HT-29 (cell line): ENCODE measurements at regions not wholly inside any gene's neighbourhood (a gene's known extent, or its start where the extent isn't known, plus 50 kb on each side); places are given as distances from the start of the nearest gene placed in this dataset.
"Not testable (repeated sequence)": the region's sequence is repeated elsewhere in the genome, so short reads cannot be mapped to it uniquely, and the experiment has no call there.

Experiments used
- DNase-seq: peaks from one replicate; pipeline ENCODE4 v3.0.0-alpha.2; 2015; ENCODE audit warnings: low spot score

DNA sequence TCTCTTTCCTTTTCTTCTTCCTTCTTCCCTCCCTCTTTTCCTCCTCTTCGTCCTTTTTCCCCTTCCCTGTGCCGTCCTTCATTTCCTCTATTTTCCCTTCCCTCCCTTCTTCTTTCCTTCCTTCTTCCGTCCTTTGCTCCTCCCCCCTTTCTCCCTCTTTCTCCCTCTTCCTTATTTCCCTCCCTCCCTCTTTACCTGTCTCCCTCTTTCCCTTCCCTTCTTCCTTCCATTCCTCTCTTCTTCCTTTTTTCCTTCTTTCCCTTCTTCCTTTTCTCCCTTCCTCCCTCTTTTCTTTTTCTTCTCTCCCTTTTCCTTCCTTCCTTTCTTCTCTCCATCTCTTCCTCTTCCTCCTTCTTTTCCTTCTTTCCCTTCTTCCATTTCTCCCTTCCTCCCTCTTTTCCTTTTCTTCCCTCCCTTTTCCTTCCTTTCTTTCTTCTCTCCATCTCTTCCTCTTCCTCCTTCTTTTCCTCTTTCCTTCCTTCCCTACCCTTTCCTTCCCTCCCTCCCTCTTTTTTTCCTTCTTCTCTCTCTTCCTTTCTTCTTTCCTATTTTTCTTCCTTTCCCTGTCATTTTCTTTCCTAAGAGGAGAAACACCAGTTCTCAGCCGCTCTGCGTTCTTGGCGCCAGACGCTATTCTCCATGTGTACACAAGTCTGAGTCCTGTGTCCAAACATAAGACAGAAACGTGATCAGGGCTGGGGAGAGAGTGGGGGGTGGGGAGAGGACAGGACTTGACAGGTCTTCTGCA lies 597.1 kb downstream of the MID1IP1 start:
- no peak for DNase-seq

DNA sequence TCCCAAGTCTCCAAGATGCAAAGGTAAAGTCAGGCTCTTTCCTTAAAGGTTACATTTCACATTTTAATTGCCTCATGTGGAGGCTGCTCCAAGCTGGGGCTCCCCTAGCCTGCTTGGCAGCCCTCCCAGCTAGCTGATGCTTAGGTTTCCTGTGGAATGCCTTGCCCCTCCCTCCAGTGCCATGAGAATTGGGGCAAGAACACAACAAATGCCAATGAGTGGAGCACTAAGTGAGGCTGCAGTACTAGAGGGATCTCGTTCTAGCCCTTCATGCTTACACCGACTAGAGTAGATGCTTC lies 597.7 kb downstream of the MID1IP1 start:
- no peak for DNase-seq

DNA sequence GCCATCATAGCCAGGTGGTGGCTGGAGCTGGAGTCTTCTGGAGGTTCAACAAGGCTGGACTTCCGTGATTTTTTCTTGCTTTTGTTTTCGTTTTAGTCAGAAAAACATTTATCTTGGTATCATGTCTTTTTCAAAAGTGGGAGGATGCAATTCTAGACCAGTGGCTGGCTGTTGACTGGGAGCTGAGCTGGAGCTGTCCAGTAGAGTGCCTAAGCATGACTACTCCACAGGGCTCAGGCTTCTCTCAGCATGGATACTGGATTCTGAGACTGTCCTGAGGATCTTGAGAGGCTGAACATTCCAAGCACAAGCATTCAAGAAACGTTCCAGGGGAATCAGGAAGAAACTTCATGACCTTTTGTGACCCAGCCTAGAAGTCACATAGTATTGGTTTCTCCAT lies 598.1 kb downstream of the MID1IP1 start:
- DNase-seq = no peak

DNA sequence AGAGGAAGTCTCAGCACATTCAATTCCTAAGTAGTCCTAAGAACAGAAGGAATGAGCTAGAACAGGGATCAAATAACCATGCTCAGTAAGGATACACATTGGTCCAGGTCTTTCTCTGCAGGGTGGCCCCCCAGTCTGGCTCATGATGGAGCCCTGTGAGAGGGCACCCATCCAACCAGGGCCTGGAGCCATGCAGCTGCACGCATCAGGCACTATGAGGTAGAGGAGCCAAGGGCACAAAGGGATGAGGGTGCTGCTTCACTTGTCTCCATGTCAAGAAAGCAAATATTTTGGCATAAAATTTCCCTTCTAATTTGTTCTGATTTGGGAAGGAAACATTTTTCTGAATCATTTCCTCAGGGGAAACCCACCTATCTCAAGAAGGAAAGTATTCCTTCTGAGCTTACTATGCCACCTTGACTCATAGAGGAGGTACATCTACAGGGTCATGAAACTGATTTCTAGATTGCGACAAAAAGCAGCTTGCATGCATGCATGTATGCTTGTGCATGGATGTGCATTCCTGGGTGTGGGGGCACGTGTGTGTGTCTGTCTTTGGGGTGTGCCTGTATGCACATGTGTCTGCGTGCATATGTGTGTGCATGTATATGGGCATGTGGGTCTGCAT lies 600.3 kb downstream of the MID1IP1 start:
- no peak for DNase-seq

DNA sequence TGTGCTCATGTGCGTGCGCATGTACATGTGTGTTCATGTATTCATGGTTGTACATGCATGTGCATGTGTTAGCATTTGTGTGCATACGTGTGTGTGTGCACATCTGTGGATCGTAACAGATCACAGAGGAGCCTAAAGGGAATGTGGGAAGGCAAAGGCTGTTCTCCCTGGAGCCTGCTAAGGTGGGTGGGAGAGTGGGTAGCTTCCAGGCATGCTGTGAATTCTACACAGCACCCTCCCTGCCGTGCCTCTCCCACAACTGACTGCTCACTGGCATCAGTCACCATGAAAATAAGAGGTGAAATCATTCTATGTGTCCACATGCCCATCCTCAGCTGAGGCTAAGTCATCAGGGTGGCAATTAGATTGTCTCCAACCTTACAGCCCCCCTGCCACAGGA lies 600.9 kb downstream of the MID1IP1 start:
- no peak for DNase-seq

DNA sequence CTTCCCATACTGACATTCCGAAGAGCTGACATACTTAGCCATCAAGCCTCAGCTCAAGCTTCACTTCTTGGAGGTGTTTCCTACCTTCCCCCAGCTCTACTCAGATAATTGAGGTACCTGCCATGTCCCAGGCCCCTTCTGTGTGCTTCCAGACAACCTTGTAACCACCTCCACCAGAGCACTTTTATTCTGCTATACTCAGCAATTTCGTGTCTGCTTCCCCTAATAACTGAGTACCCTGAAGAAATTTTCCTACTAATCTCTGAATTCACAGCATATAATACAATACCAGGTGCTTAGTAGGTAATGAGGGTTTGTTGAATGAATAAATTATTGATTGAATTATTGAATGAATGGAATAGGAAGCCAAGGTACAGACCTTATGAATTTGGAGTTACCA lies 605.5 kb downstream of the MID1IP1 start:
- no peak for DNase-seq

DNA sequence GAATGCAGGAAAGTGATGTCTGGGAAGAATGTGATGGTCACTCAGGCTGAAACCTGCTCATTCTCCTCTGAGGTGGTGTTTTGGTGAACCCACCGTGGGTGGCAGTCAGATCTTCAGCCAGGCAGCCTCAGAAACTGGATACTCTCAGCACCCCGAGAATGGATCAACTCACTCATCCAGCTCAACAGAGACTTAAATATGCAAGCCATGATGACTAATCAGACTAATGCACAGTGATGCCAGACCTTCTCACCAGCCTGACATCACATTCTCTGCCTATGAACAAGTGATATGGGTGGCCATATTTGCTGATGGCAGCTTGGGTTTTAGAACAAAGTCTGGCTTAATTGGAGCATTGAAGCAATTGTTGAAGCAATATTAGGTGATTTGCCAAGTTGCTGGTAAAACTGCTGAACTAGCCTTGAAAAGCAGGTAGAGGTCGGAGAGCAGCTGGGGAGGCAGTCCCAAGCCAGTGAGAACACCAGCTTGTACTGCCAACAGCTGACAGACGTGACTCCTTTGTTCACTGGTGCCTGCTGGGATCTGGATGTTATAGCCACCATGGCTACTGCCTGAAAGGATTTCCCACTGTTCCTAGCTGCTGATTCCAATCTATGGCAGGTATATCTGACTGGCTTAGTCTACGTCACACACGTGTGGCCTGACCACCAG lies 608.1 kb downstream of the MID1IP1 start:
- DNase-seq = no peak

DNA sequence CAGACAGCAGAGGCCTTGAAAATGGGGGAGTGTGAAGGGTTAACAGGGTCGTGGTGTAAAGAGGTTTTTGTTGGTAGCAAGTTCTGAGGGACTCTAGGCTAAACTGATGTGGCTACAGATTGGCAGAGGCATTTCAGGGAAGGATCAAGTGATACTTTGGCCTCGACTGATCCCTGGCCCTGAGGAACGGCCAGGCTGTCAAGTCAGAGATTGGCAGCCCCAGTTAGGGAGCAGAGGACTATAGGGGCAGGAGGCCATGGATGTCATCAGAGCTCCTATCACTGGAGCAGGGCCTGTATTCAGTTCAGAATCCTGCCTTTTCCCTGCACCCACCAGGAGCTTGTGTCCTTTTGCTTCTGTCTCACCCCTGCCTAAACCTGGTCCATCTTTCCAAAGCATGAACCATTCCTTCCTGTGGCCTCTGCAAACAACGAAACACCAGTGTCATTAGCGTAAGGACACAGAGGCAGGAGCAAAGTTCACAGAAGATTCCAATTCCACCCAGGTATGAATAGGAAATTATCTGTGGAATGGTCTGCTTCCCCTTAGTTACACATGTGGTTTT lies 613.1 kb downstream of the MID1IP1 start:
- no peak for DNase-seq

DNA sequence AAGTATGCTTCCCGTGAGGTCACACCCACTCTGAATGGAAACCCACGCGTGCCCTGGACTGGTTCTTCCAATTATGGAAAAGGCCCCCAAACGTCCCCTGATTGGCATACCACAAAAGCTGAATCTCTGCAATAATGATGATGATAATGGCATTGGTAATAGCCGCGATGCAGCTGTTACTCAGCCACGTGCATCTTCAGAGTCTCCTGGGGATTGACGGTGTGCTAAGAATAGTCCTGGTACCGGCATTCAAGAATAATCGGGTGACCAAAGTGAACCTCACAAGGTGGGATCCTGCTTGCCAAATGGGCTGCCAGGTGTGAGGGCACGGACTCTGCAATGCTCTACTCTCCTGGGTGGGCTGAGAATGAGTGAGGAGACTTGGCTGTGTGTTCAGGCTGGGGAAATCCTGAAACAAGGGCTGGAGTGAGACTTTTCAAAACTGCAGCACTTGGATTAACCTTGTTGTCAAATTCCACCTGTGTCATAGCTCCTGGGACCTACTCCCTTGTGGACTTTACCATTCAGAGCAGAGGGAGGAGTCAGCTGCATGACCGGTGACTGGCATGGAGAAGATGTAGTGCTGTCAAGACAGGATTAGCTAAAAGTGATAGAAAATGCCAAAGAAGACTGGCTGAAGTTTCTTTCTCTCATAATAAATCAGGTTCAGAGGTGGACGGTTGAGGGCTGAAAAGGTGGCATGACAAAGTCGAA lies 615.4 kb downstream of the MID1IP1 start:
- DNase-seq = no peak

DNA sequence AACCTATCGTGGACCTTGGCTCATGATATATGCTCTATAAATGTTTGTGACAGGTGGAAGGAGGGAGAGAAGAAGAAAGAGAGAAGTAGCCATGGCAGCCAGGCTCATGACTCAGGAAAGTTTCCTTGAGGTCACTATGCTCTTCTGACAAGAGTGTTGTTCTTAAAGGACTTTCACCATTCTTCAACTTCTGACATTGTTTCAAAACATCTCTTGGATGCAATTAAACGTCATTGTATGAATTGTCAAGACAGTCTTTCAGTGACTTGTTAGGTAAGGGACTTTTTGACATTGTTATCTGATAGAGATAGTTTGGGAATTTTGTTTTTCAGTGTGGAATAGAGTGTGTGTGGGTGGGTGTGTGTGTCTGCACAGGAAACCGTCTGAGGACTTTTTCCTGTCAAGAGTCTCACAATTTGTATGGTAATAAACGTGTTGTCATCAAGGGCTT lies 617.0 kb downstream of the MID1IP1 start:
- no peak for DNase-seq

DNA sequence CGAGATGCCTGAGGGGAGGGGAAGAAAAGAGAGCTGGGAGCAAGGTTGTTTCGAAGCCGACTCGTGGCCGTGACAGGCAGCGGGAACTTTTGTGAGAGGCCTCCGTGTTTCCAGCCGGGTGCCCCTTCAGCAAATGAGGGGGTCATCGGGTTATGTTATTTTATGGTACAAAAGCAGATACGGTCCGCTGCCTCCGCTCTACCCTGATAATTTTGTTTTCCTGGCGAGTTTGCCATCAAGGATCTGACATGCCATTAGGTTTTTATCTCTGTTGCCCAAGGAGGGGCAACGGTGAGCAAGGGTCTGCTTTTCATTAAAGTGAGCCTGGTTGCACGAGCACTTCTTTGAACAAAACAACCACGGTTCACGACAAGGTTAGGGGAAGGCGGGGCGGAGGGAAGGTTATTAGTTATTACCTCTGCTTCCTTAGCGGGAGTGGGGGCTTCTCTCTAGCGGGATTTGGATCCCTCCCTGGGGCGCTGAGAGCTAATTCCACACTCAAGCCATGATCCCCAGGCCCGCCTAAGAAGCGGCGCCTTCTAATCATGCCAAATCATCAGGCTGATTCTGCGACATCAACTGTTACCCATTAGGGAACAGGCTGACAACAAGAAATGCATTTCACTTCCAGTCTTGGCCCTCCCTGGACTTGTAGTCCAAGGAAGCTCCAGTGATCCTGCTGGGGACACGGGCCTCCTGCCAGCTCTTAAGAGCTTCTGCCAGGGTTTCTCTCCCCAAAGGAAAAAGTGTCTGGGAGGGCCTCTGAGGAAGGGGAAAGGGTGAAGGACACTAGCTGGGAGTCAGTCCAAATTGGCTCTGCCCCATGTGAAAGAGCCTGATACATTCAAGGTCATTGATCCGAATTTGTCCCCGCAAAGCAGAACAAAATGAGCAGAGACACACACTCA lies 617.7 kb downstream of the MID1IP1 start:
- DNase-seq = no peak

DNA sequence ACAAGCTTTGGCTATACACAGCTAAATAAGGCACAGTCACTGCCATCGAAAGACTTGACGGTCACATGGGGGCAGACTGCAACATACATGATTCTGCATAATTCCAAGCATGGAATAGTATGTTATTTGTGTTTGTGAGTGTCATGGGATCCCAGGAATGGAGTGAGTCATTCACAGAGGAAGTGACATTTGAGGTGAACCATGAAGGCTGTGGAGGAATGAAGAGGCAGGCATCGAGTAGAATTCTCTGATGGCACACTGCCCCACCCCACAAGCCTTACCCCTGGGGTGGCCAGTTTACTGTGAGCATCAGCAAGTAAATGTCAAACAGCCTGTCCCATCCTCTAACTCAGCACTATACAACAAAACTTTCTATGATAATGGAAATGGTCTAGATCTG lies 619.7 kb downstream of the MID1IP1 start:
- DNase-seq = no peak

DNA sequence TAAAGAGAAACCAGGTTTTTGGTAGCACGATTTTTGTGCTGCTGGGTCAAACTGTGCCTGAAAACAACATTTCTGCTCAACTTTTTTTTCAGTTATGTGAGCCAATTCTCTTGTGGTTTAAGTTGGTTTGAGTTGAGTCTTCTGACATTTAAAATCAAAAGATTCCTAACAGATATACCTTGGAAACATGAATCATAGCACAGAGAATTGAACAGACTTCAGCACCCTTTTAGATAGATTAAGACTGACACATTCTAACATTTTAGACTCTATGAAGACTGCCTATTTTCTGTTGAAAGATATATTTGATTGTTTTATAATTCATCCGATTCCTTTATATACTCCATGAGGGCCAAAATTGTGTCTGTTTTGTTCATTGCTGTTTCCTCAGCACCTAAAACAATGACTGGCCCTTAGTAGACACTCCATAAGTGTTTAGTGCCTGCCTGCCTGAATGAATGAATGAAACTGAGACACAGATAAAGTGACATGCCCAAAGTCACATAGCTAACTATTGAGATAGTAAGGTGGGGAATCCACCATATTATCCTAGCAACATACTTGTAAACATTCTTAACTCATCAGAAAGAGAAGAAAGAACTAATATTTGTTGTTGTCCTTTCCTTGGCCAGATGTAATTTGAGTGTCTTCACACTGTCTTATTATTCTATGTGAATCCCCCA lies 624.0 kb downstream of the MID1IP1 start:
- no peak for DNase-seq

DNA sequence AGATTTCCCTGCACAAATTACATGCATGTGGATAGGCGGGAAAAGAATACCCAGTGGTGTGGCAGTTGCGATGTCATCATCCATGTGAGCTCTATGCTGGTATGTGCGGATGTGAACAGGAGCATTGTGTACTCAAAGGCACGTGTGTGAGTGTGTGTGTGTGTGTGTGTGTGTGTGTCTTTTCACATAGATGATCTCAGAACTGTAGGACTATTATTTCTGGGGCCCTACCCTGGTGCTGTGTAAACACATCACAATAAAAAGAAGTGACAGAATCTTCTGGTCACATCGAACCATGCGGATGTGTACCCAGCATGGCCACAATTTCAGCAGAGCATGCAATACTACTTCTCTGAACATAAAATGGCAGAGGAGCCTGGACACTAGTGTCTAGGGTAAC lies 624.8 kb downstream of the MID1IP1 start:
- no peak for DNase-seq

DNA sequence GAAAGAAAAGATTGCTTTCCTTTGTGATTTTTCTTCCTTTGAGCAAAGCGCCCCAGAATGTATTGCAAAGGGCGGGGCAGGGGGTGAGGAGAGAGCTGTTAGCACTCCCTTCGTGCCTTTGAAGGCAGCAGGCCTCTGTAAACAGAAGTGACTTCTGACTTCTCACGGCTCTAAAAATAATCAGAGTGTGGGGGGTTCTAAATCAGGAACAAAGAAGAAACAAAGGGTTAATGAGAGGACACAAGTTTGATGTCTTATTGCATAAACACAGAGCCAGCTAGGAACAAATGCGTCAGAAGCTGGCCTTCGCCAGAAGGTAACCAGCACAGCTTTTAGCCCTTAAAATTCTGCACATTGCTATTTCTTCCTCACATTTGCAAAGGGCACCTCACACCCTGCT lies 626.2 kb downstream of the MID1IP1 start:
- peak; percentile 4 for DNase-seq

DNA sequence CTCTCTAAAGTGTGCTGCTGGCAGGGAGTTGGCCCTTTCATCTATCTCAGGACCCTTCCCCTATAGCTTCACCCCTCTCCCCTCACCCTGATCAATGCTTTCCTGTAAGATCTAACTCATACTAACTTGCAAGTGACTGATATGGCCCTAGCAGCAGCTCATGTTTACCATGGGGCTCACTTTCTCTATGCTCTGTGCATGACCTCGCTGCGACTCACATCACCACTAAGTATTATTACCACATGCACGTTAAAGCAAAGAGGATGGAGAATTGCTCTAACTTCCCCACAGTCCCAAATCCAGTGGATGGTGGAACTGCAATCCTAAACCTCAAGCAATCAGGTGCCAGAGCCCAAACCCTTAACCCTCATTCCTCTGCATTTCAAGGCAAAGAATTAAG lies 626.6 kb downstream of the MID1IP1 start:
- no peak for DNase-seq

DNA sequence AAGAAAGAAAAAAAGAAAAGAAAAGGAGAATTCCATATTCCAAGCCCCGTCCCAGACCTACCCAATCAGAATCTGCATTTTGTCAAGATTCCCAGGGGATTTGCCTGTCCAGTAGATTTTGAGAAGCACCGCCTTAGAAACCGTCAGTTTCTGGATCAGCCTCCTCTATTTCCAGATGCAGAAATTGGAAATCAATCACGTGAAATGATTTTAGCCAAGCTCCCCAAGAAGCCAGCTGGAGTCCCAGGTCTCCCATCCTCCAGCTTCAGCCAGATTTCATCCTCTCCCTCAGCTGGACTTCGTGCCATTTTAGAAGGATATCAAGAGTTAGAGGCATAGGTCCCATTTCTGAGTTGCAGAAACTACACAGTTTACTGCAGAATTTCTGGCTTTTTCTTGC lies 629.3 kb downstream of the MID1IP1 start:
- no peak for DNase-seq

DNA sequence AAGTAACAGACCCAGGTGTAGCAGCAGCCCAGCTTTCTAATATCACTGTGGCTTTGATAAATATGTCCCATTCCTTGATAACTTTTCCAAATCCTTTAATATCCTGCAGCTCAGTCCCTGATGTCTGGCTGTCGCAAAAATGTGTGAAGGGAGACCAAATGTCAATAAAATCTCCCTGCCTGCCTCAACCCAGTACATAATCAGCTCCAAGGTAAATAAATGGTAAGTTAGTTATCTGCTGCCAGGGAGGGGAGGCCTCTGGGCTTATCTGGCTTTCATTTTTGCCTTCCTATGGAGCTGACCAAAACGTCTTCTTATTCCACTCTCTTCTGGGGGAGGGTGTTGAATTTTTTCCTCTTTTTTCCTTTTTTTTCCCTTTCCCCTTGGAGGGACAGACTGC lies 630.6 kb downstream of the MID1IP1 start:
- DNase-seq = no peak

DNA sequence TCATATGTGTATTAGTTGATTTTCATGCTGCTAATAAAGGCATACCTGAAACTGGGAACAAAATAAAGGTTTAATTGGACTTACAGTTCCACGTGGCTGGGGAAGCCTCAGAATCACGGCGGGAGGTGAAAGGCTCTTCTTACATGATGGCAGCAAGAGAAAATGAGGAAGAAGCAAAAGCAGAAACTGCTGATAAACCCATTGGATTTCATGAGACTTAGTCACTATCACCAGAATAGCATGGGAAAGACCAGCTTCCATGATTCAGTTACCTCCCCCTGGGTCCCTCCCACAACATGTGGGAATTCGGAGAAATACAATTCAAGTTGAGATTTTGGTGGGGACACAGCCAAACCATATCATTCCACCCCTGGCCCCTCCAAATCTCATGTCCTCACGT lies 633.4 kb downstream of the MID1IP1 start:
- DNase-seq = not testable (repeated sequence)

DNA sequence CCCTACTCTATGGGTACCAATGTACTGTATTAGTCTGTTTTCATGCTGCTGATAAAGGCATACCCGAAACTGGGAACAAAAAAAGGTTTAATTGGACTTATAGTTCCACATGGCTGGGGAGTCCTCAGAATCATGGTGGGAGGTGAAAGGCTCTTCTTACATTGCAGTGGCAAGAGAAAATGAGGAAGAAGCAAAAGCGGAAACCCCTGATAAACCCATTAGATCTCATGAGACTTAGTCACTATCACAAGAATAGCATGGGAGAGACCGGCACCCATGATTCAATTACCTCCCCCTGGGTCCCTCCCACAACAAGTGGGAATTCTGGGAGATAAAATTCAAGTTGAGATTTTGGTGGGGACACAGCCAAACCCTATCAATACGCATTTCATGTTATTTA lies 635.3 kb downstream of the MID1IP1 start:
- not testable (repeated sequence) for DNase-seq
